HL-60 (cell line): ENCODE measurements at regions not wholly inside any gene's neighbourhood (a gene's known extent, or its start where the extent isn't known, plus 50 kb on each side); places are given as distances from the start of the nearest gene placed in this dataset.

Experiments
- POLR2AphosphoS5 ChIP-seq: IDR thresholded peaks from 2 replicates; pipeline ENCODE4 v1.6.1; 2012; ENCODE audit warnings: low read depth
- SPI1 ChIP-seq: IDR thresholded peaks from 2 replicates; pipeline ENCODE4 v1.6.1; 2012; ENCODE audit warnings: low read depth, mild to moderate bottlenecking, borderline replicate concordance
- TF ChIP-seq, protein P1 (sequence below): IDR thresholded peaks from 2 replicates; pipeline ENCODE4 v1.6.1; 2012; ENCODE audit warnings: low read depth; ENCODE audit not compliant: insufficient replicate concordance
- TF ChIP-seq, protein P2 (sequence below): IDR thresholded peaks from one replicate; pipeline ENCODE4 v1.5.1; 2011; ENCODE audit warnings: low read length, control low read depth, inconsistent platforms; ENCODE audit not compliant: insufficient read depth

DNA sequence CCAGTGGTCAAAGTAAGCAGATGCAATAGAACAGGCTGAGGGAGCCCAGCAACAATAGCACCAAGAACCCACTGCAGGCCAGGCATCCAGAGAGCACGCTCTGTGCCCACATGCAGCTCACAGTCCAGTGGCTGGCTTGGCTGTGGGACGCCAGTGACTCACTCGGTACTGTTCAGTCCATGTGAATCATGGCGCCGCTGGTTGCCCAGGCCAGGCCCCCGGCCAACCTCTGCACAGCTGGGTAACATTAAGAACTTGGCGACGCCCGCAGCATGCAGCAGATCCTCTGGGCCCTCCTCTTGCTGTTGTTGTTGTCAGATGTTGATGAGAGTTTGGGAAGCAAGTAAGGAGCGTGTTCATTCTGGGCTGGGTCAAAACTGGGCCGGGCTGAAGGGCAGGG lies 60.5 kb downstream of the MSX1 start:
- TF ChIP-seq, protein P1, sequence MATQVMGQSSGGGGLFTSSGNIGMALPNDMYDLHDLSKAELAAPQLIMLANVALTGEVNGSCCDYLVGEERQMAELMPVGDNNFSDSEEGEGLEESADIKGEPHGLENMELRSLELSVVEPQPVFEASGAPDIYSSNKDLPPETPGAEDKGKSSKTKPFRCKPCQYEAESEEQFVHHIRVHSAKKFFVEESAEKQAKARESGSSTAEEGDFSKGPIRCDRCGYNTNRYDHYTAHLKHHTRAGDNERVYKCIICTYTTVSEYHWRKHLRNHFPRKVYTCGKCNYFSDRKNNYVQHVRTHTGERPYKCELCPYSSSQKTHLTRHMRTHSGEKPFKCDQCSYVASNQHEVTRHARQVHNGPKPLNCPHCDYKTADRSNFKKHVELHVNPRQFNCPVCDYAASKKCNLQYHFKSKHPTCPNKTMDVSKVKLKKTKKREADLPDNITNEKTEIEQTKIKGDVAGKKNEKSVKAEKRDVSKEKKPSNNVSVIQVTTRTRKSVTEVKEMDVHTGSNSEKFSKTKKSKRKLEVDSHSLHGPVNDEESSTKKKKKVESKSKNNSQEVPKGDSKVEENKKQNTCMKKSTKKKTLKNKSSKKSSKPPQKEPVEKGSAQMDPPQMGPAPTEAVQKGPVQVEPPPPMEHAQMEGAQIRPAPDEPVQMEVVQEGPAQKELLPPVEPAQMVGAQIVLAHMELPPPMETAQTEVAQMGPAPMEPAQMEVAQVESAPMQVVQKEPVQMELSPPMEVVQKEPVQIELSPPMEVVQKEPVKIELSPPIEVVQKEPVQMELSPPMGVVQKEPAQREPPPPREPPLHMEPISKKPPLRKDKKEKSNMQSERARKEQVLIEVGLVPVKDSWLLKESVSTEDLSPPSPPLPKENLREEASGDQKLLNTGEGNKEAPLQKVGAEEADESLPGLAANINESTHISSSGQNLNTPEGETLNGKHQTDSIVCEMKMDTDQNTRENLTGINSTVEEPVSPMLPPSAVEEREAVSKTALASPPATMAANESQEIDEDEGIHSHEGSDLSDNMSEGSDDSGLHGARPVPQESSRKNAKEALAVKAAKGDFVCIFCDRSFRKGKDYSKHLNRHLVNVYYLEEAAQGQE, result no peak
- TF ChIP-seq, protein P2, sequence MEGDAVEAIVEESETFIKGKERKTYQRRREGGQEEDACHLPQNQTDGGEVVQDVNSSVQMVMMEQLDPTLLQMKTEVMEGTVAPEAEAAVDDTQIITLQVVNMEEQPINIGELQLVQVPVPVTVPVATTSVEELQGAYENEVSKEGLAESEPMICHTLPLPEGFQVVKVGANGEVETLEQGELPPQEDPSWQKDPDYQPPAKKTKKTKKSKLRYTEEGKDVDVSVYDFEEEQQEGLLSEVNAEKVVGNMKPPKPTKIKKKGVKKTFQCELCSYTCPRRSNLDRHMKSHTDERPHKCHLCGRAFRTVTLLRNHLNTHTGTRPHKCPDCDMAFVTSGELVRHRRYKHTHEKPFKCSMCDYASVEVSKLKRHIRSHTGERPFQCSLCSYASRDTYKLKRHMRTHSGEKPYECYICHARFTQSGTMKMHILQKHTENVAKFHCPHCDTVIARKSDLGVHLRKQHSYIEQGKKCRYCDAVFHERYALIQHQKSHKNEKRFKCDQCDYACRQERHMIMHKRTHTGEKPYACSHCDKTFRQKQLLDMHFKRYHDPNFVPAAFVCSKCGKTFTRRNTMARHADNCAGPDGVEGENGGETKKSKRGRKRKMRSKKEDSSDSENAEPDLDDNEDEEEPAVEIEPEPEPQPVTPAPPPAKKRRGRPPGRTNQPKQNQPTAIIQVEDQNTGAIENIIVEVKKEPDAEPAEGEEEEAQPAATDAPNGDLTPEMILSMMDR, result no peak
- no peak for TF ChIP-seq POLR2AphosphoS5
- no peak for TF ChIP-seq SPI1
